Hematopoietic multipotent progenitor cell treated with erythropoietin and hydrocortisone succinate and interleukin-3 and kit ligand, for 15 days (in vitro differentiated cells): ENCODE measurements at regions not wholly inside any gene's neighbourhood (a gene's known extent, or its start where the extent isn't known, plus 50 kb on each side); places are given as distances from the start of the nearest gene placed in this dataset.

ENCODE experiments used
- DNase-seq: peaks from one replicate; pipeline ENCODE4 v3.0.0-alpha.2; 2015; ENCODE audit warnings: low spot score

DNA sequence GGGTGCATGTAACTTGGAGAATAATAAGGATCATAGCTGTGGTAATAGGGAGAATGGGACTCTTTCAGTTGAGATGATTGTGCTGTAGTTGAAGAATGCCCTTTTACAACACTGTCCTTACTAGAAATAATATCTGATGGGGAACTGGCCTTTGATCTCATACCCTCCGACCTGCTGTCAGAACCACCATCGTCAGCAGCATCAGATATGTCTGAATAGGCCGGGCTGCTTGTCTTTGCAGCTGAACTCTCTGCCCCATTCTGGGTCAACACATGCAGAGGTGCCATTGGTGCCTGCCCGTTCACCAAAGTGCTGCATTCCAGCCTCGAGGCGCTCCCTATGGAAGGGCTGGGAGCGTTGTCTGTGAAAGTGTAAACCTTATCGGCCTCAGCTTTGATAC is 99.1 kb downstream of the ZNF608 start:
- DNase-seq: no peak

DNA sequence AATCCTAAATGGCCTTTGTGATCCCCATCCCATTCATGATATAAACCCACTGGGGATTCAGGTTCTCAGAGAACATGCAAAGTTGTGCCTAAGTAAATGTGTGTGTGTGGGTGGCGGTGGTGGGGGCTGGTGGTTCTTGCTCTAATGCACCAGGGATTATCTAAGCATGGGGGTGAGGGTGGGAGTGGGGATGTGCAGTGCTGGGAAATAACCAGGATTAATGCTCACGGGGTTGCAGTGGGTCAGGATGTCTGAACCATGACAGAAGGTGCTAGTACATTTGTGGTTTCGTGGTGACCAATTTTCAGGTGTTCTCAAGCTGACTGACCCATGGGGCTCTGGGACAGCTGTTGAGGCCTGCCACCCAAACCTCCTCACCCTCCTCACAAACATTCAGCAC is 101.0 kb downstream of the ZNF608 start:
- no peak for DNase-seq

DNA sequence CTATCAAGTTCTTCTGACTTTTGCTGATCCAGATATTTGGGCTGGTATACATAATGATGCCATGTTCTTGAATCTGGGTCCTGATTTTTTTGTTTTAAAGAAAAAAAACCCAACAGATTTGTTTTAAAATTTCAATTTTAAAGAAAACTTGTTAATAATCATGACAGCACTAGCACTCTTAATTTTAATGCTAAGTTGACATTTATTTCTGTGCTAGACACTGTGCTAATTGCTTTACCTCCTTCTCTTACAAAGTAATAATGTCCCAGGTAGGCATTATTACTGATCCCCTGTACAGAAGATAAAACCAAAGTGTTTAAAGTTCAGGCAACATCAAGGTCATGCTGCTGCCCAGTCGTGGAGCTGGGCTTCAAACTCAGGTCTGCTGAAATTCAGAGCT is 101.9 kb downstream of the ZNF608 start:
- no peak for DNase-seq

DNA sequence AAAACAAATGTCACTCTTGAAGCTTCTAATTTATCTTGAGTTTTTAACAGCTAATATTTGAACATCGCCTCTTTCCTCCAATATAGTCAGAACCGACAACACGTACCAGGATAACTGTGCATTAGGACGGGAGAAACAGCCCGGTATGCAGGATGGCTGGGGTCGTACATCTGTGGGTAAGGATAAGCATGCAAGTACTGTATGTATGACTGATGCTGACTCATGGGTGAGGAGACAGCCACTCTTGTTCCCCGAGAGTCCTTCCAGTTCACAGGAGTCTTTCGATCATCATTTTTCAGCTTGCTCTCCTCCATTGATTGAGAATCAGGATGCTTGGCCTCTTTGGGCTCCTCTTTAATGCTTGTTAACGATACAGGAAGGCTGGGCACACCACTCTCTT is 102.3 kb downstream of the ZNF608 start:
- no peak for DNase-seq

DNA sequence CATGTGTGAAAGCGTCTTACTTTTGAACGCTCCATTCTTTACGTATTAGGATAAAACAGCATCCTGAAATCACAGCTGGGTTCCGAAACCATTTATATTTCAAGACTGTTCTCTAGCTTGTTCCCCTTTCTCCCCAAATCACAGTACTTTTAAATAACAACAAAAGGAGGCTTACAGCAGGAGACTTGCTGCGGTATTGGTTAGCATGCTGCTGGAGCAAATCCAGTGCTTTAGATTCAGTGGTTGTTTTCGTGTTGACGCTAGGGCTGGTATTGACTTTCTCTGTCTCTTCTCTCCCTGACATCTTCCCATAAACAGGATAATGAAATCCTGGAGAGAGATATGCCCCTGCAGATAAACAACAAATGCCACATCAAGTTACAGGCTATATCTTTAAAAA is 103.1 kb downstream of the ZNF608 start:
- no peak for DNase-seq

DNA sequence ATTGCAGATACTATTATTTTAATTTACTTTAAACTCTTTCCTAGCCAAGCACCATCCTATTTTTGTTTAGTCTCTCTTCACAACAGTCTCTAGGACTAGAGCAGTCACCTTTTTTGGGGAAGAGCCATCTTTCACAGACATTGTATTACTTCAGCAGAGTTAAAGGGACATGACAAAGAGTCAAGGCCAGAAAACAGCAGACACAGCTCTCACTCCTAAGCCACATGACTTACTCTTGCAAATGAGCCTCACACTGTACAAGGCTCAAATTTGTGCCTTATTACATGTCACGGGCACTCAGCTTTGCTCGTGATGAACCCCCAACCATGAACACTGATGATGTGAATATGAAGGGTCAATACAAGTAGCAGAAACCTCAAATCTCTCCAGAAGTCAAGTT is 104.3 kb downstream of the ZNF608 start:
- no peak for DNase-seq

DNA sequence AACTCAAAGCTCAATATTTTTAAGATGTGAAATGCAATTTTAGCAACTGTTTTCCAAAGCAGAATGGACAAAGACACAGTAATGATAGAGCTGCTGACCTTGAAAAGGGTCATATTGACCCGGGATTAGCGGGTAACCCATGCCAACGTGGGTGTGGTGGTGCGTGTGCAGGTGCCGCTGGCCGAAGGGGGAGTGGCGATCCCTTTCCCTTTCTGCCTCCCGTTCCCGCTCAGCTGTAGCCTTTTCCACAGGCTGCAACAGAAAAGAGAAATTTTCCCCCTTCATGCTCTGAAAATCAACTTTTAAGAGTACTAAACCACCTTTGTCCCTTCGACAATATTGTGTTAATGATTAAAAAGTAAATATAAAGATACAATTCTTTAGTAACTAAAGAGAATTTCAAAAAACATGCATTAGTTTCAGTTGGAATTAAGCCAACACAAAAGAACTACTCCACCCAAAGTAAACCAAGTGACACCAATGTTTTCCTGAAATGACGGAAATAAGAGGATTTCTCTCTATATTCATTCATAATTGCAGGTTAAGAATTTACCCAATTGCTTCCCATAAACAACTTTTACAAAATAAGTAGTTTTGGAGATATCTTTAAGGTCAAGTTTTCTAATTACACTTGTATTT is 105.2 kb downstream of the ZNF608 start:
- DNase-seq: no peak

DNA sequence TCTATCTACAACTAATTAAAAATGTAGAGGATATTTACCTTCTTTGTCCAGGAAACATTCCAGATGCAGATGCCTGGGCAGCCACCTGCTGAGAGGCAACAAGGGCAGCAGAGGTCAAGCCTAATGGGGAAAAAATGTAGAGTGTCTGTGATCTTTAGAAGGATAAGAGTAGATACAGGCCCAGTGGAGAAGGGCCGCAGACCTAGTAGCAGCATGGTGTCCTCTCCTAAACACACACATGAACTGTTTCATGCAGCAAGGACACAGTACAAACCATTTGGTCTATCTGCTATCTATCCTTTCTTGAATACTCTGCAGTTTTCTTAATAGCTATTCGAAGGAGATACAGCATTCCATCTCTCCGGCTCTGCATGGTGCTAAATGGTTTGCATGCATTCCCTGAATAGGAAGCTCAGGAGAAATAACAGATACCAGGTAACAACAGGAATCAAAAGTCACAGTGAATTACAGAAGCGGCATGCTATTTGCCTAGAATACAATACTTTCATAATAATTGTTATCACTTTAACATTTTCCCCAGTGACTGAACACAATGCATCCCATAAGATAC is 107.3 kb downstream of the ZNF608 start:
- DNase-seq: no peak

DNA sequence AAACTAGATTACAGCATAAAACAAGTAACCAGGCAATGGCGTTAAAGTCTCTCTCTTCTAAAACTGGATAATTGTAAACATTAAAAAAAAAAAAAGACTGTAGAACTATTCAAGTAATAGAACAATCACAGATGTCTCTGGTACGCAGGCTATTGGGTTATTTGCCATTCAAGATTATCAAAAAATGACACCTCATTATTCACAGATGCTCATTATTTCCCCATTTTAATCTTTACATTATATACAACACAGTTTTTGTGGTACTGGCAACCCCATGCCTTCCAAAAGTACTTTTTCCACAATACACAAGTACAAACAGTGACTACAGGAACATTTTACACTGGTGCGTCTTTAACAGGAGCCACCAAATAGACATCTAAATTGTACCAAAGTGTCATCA is 109.4 kb downstream of the ZNF608 start:
- DNase-seq: no peak

DNA sequence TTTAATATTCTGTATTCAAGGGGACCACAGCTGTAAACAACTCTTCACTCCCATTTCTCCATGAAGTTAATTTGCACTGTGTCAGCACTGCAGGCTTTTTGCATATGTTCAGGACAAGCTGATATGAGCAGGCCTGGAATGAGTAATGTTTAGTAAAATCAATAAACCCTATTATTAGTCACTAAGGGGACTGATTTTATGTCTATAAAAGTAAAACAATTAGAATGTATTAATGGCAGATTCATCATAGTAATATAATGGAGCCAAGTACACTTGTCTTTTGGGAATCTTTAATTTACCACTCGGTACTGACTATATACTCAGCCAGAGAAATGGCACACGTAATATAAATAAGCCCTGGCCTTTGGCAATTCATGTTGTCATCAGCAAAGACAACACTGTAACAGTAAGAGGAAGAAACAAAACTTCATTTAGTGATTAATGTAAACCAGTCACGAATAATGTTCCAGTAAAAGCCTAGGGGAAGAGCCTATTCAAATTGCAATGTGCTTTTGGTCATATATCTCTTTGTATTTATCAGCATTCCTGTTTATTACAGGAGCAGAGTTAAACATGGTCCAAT is 111.6 kb downstream of the ZNF608 start:
- DNase-seq: no peak

DNA sequence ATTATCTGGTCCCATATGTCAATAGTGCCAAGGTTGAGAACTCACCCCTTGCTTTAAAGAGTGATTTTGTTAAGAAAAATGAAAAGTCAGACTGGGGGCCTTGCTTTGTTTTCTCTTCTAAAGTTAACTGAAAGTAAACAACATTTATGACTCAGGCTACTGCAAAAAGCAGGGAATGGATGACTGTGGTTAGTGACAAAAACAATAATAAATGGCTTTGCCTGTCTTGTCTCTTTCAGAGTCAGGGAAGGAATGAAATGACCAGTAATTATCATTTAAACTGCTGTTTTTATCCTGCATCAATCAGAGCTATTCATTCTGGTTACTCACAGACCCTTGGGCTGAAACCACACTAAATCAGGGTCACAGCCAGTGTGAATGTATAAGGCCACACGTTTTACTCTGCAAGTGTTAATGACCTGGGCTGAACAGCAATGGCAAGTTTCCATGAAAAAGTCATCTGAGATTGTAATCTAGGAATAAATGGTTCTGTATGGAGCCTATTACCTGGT is 112.2 kb downstream of the ZNF608 start:
- DNase-seq: no peak

DNA sequence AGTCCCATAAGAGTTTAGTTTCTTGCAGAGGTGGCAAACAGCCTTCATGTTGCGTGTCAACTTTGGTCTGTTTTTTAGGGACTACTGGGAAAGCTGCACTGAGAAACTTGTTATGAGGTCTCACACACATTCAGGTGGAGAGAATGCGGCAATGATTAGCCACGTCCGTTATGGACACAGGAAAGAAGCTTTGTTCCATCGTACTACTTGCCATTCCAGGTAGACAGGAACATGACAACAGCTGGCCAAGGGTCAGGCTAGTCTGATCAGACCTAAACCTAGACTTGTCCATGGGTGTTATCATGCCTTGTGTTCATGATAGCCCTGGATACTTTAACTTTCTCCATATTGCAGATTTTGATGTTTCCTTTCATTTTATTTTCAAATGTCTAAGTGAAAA is 113.2 kb downstream of the ZNF608 start:
- no peak for DNase-seq

DNA sequence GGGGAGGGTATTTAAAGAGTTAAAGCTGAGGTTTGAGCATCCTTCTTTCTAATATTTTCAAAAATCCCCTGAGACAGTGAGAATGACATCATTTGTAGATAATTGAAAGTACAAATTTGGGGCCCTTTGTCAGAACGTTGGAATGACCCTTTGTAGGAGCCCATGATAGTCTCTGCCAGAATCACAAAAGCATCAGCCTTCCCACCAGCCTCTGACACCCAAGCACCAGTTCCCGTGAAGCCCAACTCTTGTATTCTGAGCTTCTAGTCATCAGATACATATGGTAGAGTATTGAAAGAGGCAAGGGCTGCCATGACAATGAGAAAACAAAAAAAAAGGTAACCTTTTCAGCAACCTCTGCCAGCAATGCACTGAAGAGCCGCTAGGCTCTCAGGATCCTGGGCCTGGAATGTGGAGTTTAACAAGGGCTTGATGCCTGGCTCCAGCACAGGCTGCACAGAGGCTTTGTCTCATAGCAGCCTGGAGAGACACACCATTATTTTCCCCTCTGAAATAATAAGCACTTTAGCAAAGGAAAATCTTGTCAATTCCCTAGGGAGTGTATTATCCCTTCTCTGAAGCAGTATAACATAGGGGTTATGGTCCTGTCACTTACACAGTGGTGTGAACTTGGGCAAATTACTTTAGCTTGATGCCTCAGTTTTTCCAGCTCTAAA is 114.4 kb downstream of the ZNF608 start:
- no peak for DNase-seq

DNA sequence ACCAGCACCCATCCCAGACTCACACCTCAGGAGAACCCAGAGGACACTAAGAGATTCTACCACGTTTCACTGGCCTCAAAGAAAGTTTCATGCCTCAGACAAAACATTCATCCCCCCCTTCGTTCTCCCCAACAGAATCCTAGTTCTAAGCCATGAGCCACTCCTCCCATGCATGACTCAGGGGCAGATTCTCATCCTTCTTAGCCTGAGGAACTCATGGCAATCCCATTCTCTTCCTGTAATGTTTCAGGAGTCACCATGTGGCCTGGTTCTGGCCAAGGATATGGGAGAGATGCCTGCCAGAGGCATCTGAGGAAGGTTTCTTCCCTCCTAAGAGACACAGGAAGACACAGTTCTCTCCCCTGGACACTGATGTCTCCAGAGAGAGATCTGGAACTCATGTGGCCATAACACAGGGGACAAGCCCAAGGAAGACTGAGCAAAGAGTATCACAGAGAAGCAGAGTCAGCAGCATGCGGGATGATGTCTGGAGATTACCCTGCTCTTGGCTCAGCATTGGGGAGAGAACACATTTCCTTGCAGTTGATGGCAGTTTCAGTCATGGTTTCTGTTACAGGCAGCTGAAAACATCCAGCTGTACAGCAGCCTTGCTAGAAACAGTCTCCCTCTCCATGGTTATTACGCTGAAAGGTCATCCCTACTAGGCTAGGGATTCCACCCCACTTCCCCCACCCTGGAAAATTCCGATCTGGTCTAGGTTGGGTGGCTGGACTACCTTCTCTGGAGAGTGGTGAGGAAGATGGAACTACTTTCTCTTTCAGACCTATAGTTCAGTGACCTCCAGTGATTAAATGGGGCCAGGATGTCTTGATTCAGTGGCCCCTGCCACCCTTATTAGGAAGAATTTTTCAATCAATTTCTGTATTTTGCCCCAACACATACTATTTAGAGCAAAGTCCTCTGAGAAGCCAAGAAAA is 115.4 kb downstream of the ZNF608 start:
- no peak for DNase-seq

DNA sequence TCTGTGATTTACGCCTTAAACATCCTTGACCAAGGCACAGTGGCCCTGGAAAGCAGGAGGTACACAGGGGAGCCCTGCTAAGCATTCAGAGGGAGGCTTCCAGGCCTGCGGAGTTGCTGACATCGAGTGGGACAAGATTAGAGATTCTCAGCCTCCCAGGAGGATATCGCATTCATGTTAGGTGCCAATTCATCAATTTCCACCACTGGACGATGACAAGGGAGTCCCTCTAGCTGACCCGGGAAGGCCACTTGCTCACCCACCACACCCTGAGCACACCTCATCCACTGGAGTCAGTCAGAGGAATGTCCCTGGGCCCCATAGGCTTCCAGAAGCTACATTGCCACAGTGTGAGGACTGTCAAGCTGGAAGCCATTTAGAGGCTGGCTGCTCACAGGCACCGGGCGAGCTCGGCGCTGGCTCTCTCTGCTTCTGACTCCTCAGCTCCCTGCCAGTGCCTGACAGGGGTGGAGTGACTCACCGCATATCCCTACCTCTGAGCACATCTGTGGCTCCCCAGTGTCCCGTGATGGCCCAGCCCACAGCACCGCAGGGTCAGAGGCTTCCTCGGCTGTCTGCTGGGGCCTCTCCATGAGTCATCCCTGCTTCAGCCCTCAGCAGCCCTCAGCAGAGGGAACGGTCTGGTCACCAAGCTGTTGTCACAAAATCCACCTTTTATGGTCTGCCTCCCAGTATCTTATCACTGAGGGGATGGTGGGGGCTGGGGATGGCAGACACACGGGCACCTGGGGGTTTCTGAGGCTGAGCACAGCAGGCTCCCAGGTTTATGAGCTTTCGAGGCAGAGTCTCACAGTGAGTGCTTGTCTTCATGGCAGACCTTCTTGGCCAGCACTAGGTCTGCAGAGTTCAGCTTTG is 117.5 kb downstream of the ZNF608 start:
- DNase-seq: no peak

DNA sequence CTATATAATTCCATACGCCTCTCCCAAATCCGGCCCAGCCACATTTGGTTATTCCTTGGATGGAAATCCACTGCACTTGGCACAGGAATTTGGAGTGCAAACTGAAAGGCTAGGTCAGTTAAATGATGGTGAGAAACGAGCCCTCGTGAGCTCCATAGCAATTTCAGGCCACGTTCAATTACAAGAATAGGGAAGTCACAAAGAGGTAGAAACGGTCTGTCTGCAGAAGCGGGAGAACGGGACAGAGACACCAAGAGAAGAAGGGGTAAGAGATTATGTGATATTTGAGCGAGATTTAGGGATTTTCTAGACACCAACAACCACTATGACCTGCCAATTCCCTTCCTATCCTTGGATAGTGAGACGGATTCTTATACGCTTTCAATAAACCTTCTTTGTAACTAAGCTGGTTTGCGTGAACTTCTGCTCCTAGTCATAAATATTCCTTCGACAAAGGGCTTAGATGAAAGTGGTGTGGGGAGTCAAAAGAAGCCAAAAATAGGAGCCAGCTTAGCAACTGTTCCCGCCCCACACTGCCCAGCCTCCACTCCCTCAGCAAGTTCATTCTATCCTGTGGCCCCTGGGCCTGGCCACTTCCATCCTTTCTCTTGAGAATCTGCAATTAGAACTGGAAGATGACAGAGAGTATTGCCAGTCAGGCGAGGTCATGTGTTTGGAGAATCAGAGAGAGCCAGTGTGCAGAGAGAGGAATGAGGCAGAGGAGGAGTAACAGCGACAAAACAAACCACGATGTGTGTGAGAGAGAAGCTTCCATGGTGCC is 118.4 kb downstream of the ZNF608 start:
- no peak for DNase-seq

DNA sequence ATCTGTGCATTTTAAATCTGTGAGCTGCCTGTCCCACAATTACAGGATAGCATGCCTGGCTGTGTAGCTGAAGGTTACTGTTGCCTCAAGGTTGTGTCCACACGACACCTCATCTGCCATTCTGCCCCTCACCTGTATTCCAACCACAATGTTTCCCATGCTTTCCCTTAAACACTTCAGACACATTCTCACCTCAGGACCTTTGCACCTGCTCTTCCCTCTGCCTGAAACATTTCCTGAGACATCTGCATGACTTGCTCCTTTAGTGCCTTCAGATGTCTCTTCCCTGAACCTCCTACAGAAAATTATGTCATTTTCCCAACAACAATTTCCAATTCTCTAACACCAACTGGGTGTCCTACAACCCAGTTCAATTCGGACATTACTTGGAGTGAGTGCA is 120.4 kb downstream of the ZNF608 start:
- no peak for DNase-seq

DNA sequence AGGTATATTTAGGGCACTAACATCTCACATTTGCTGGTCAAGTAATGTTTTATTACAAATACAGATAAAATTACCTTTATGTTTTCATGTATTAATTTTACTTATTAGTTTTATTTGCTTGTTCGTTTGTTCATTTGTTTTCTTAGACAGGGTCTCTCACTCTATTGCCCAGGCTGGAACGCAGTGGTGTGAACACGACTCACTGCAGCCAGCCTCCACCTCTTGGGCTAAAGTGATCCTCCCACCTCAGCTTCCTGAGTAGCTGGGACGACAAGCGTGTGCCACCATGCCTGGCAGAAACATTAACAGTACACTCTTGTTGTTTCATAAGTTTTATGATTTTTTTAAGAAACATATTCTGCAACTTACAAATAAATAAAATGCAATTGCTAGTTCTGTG is 123.2 kb downstream of the ZNF608 start:
- DNase-seq: no peak

DNA sequence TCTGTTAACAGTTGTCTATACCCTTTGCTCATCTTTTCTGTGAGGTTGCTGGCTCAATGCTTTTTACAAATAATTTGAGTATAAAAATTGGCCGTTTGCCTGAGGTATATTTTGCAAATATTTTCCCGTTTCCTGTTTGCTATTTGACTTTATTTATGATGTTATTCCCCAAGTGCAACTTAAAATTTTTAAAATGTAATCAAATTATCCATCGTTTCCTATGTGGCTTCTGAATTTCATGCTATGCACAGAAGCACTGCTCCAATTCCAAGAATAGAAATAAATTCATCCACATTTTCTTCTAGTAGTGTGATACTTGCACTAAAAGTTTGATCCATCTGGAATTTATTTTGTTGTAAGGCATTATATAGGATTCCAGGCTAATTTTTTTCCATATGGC is 123.6 kb downstream of the ZNF608 start:
- DNase-seq: no peak

DNA sequence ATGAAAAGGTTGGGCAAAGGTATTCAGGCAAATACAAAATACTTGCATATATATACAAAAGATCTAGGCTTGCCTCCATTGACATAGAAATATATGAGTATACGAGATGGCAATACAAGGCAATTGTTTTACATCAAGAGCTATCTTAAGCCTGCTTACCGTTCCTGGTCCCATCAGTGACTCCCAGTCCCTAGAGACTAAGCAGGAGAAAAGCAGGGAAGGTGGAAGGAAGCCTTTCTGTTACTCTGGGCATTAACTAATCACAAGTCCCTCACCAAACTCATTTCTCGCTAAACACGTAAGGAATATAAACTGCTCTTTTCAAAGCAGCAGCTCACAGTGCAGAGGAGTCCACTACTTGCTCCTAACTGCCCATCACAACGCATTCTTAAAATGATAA is 125.2 kb downstream of the ZNF608 start:
- no peak for DNase-seq
